ENCODE measurements at regions not wholly inside any gene's neighbourhood (a gene's known extent, or its start where the extent isn't known, plus 50 kb on each side); places are given as distances from the start of the nearest gene placed in this dataset.

- CTCF ChIA-PET (ENCODE audit: partially characterized antibody), result no interaction called here
- no peak overlapping the region for H3K4me3 Mint-ChIP-seq
- intact Hi-C loops (cut with micrococcal nuclease), result no loop called here
- Histone ChIP-seq H3K36me3 (ENCODE audit: insufficient read depth, low read length) (no peaks in the 10 kb centered on the region), H3K9me3 (ENCODE audit: control insufficient read depth in 1 of 2, low read length in 2 of 2) (no peaks in the 10 kb centered on the region), H3K4me3 (ENCODE audit: low read length in 2 of 2) (no peak overlapping the region), H3K27me3 (ENCODE audit: insufficient read depth, low read length) (no peaks in the 10 kb centered on the region), H3K27ac (ENCODE audit: low read depth, low read length) (no peak overlapping the region), H3K4me1 (ENCODE audit: insufficient read depth, low read length) (no peaks in the 10 kb centered on the region)
- POLR2A ChIA-PET (ENCODE audit: partially characterized antibody), result no interaction called here
- no peak overlapping the region for H3K27ac Mint-ChIP-seq
- peaks cover 0 to 8% (median 0%) of the 10 kb centered on the region in 8 donors for H3K9me3 Mint-ChIP-seq
- no peaks in the 10 kb centered on the region for H3K36me3 Mint-ChIP-seq
- H3K4me1 Mint-ChIP-seq, result no peaks in the 10 kb centered on the region
- DNase-seq, result no peak
- H3K27me3 Mint-ChIP-seq, result peaks cover 4 to 6% of the 10 kb centered on the region in 2 donors
Observed at GRCh38 chr22:27080036-27080578, 422.7 kb downstream of the MIAT start.

DNA sequence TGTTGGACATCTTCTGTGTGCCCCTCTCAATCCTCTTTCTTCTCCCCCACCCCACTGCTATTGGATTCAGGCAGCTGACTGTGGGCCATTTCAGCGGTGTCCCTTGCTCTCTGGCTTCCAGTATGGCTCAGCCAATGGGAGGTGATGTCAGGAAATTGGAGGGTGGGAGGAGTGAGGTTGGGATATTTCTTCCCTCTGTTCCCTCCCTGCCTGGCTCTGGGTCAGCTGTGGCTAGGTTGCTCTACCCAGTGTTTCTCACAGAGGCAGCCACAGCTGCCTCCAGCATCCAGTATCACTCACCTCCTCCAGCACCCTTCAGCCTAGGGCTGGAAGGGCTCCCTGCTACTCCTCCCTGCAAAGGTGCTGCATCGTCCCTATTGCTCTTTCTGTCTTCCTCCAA lies 423.5 kb downstream of the MIAT start:
- Histone ChIP-seq H3K36me3 (ENCODE audit: insufficient read depth, low read length) (no peaks in the 10 kb centered on the region), H3K27me3 (ENCODE audit: insufficient read depth, low read length) (no peaks in the 10 kb centered on the region), H3K4me1 (ENCODE audit: insufficient read depth, low read length) (no peaks in the 10 kb centered on the region), H3K9me3 (ENCODE audit: control insufficient read depth in 1 of 2, low read length in 2 of 2) (no peaks in the 10 kb centered on the region), H3K4me3 (ENCODE audit: low read length in 2 of 2) (no peak overlapping the region), H3K27ac (ENCODE audit: low read depth, low read length) (no peak overlapping the region)
- no peak overlapping the region for H3K4me3 Mint-ChIP-seq
- H3K27me3 Mint-ChIP-seq, result peaks cover 10 to 11% of the 10 kb centered on the region in 2 donors
- H3K9me3 Mint-ChIP-seq, result peaks cover 0 to 8% (median 0%) of the 10 kb centered on the region in 8 donors
- intact Hi-C loops (cut with micrococcal nuclease), result no loop called here
- no peaks in the 10 kb centered on the region for H3K36me3 Mint-ChIP-seq
- POLR2A ChIA-PET (ENCODE audit: partially characterized antibody), result no interaction called here
- no peak for DNase-seq
- H3K27ac Mint-ChIP-seq, result no peak overlapping the region
- CTCF ChIA-PET (ENCODE audit: partially characterized antibody), result no interaction called here
- H3K4me1 Mint-ChIP-seq, result no peaks in the 10 kb centered on the region

DNA sequence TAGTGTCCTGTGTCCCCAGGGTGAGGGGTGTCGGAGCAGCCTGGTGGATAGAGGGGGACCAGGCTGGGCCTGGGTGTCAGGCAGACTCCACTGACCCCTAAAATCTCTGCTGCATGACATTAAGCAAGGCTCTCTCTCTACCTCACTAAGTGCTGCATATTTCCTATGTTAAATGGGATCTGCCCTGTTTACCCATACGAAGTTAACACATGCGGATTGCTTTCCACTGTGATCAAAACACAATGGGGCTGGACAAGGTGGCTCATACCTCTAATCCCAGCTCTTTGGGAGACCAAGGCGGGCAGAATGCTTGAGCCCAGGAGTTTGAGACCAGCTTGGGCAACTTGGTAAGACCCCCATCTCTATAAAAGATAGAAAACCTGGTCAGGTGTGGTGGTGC lies 426.2 kb downstream of the MIAT start:
- ChIA-PET CTCF (ENCODE audit: partially characterized antibody) (no interaction called here), POLR2A (ENCODE audit: partially characterized antibody) (no interaction called here)
- H3K4me1 ChIP-seq (ENCODE audit: insufficient read depth, low read length), result no peaks in the 10 kb centered on the region
- Mint-ChIP-seq H3K4me1 (no peaks in the 10 kb centered on the region), H3K27me3 (peaks cover 12 to 19% of the 10 kb centered on the region in 2 donors), H3K9me3 (peaks cover 0 to 12% (median 6%) of the 10 kb centered on the region in 8 donors), H3K36me3 (no peaks in the 10 kb centered on the region), H3K27ac (no peak overlapping the region), H3K4me3 (no peak overlapping the region)
- no peaks in the 10 kb centered on the region for H3K9me3 ChIP-seq (ENCODE audit: control insufficient read depth in 1 of 2, low read length in 2 of 2)
- no peak for DNase-seq
- no peak overlapping the region for H3K27ac ChIP-seq (ENCODE audit: low read depth, low read length)
- no peaks in the 10 kb centered on the region for H3K36me3 ChIP-seq (ENCODE audit: insufficient read depth, low read length)
- intact Hi-C loops (cut with micrococcal nuclease), result no loop called here
- no peaks in the 10 kb centered on the region for H3K27me3 ChIP-seq (ENCODE audit: insufficient read depth, low read length)
- no peak overlapping the region for H3K4me3 ChIP-seq (ENCODE audit: low read length in 2 of 2)

DNA sequence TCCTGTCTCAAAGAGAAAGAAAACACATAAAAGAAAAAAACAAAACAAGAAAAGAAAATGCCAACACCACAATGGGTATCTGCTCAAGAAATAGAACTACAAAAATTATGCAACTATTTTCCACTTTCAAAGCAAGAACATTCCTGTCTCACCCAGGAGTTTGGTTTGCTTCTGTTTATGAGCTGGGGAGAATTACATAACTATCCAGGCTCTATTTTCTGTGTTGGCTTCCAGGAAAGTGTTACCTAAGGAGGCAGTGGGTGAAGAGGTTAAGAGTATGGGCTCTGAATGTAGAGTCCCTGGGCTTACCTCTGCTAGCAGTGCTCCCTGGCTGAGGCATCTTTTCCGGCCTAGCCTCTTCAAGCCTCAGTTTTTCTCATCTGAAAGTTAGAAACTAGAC lies 426.7 kb downstream of the MIAT start:
- Histone ChIP-seq H3K27me3 (ENCODE audit: insufficient read depth, low read length) (no peaks in the 10 kb centered on the region), H3K36me3 (ENCODE audit: insufficient read depth, low read length) (no peaks in the 10 kb centered on the region), H3K9me3 (ENCODE audit: control insufficient read depth in 1 of 2, low read length in 2 of 2) (no peaks in the 10 kb centered on the region), H3K4me3 (ENCODE audit: low read length in 2 of 2) (no peak overlapping the region), H3K4me1 (ENCODE audit: insufficient read depth, low read length) (no peaks in the 10 kb centered on the region), H3K27ac (ENCODE audit: low read depth, low read length) (no peak overlapping the region)
- ChIA-PET CTCF (ENCODE audit: partially characterized antibody) (no interaction called here), POLR2A (ENCODE audit: partially characterized antibody) (no interaction called here)
- Mint-ChIP-seq H3K27me3 (peaks cover 12 to 19% of the 10 kb centered on the region in 2 donors), H3K9me3 (peaks cover 0 to 12% (median 7%) of the 10 kb centered on the region in 8 donors), H3K36me3 (no peaks in the 10 kb centered on the region), H3K27ac (no peak overlapping the region), H3K4me1 (no peaks in the 10 kb centered on the region), H3K4me3 (no peak overlapping the region)
- intact Hi-C loops (cut with micrococcal nuclease), result no loop called here
- DNase-seq, result no peak

DNA sequence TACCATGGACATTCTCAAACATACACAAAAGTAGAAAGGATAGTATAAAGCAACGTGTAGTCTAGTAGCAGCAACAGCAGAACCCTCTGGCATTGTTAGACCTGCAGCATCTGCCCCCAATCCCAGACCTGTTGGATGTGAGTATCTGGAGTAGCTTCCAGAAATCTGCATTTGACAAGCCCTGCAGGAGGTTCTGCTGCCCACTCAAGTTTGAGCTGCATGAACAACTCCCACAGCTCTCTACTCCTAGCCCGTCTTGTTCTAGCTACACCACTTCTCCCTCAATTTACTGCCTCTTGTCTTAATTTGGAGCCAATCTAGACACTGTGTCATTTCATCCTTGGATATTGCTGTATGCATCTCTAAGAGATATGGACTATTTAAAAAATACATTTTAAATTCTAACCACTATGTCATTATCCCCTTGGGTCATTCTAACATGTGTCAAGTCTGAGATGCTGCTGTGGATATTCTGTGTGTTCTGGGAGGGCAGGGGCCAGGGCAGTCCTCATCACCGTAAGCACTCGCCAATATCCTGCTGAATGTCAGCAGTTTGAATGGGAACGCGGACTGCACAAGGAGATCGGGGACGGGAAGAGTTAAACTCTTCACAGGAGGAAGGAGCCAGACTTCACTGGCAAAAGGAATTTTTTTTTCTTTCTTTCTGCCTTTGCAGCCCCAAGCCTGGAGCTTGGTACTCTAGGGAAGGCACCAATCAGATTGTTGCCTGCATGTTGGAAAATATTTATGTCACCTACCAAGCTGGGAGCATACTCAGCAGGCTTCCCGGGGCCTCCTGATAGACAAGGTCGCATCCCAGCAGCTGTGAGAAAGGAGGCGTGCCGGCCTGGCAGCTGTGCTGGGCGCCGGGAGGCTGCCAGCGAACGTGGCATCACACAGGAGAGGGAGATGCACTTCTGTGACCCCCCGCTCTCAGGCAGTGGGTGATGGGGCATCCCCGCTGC lies 429.0 kb downstream of the MIAT start:
- H3K4me3 ChIP-seq (ENCODE audit: low read length in 2 of 2), result no peak overlapping the region
- H3K36me3 Mint-ChIP-seq, result no peaks in the 10 kb centered on the region
- no peak overlapping the region for H3K27ac ChIP-seq (ENCODE audit: low read depth, low read length)
- no peaks in the 10 kb centered on the region for H3K9me3 ChIP-seq (ENCODE audit: control insufficient read depth in 1 of 2, low read length in 2 of 2)
- no peaks in the 10 kb centered on the region for H3K27me3 ChIP-seq (ENCODE audit: insufficient read depth, low read length)
- no peak overlapping the region for H3K4me3 Mint-ChIP-seq
- DNase-seq, result no peak
- no peak overlapping the region for H3K27ac Mint-ChIP-seq
- H3K4me1 Mint-ChIP-seq, result no peaks in the 10 kb centered on the region
- peaks cover 12 to 19% of the 10 kb centered on the region in 2 donors for H3K27me3 Mint-ChIP-seq
- no peaks in the 10 kb centered on the region for H3K4me1 ChIP-seq (ENCODE audit: insufficient read depth, low read length)
- H3K9me3 Mint-ChIP-seq, result peaks cover 0 to 12% (median 7%) of the 10 kb centered on the region in 8 donors
- intact Hi-C loops (cut with micrococcal nuclease), result no loop called here
- ChIA-PET CTCF (ENCODE audit: partially characterized antibody) (no interaction called here), POLR2A (ENCODE audit: partially characterized antibody) (no interaction called here)
- H3K36me3 ChIP-seq (ENCODE audit: insufficient read depth, low read length), result no peaks in the 10 kb centered on the region

DNA sequence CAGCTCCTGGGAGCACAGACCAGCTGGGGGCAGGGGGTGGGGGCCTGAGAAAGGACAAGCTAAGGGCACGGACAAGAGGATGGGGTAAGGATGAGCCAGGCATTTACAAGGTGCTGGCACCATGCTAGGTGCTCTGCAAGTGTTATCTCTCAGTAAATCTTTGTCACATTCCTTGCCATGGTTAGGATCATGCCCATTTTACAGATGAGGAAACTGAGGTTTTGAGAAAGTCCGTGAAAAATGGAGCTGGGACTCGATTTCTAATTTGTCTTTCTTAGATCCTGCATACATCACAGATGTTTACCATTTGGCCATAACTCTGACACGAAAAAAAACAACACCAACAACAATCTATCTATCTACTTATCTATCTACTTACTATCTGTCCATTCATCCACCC lies 429.7 kb downstream of the MIAT start:
- POLR2A ChIA-PET (ENCODE audit: partially characterized antibody), result no interaction called here
- Mint-ChIP-seq H3K9me3 (peaks cover 0 to 12% (median 7%) of the 10 kb centered on the region in 8 donors), H3K27ac (no peak overlapping the region), H3K36me3 (no peaks in the 10 kb centered on the region), H3K4me1 (no peaks in the 10 kb centered on the region), H3K27me3 (peaks cover 12 to 18% of the 10 kb centered on the region in 2 donors), H3K4me3 (no peak overlapping the region)
- CTCF ChIA-PET (ENCODE audit: partially characterized antibody), result no interaction called here
- Histone ChIP-seq H3K27me3 (ENCODE audit: insufficient read depth, low read length) (no peaks in the 10 kb centered on the region), H3K9me3 (ENCODE audit: control insufficient read depth in 1 of 2, low read length in 2 of 2) (no peaks in the 10 kb centered on the region), H3K36me3 (ENCODE audit: insufficient read depth, low read length) (no peaks in the 10 kb centered on the region), H3K4me3 (ENCODE audit: low read length in 2 of 2) (no peak overlapping the region), H3K4me1 (ENCODE audit: insufficient read depth, low read length) (no peaks in the 10 kb centered on the region), H3K27ac (ENCODE audit: low read depth, low read length) (no peak overlapping the region)
- intact Hi-C loops (cut with micrococcal nuclease), result no loop called here
- no peak for DNase-seq

DNA sequence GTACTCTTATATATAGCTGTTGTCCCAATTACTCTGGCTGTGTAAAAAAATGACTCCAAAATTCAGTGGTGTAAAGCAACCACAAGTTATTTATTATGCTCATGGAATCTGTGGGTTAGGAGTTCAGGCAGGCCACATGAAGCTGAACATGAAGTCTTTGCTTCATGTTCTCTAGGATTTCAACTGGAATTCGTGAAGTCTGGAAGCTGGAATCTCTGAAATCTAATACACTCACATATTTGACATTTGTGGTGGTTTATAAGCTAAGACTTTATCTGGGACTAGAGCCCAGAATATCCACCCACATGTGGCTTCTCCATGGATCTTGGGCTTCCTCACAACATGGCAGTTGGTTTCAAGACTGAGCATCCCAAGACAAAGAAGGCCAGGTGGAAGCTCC lies 430.6 kb downstream of the MIAT start:
- Mint-ChIP-seq H3K4me1 (no peaks in the 10 kb centered on the region), H3K27me3 (peaks cover 12 to 18% of the 10 kb centered on the region in 2 donors), H3K27ac (no peak overlapping the region), H3K36me3 (no peaks in the 10 kb centered on the region), H3K4me3 (no peak overlapping the region), H3K9me3 (peaks cover 0 to 12% (median 7%) of the 10 kb centered on the region in 8 donors)
- Histone ChIP-seq H3K4me1 (ENCODE audit: insufficient read depth, low read length) (no peaks in the 10 kb centered on the region), H3K27me3 (ENCODE audit: insufficient read depth, low read length) (no peaks in the 10 kb centered on the region), H3K27ac (ENCODE audit: low read depth, low read length) (no peak overlapping the region), H3K4me3 (ENCODE audit: low read length in 2 of 2) (no peak overlapping the region), H3K36me3 (ENCODE audit: insufficient read depth, low read length) (no peaks in the 10 kb centered on the region), H3K9me3 (ENCODE audit: control insufficient read depth in 1 of 2, low read length in 2 of 2) (no peaks in the 10 kb centered on the region)
- no peak for DNase-seq
- POLR2A ChIA-PET (ENCODE audit: partially characterized antibody), result no interaction called here
- intact Hi-C loops (cut with micrococcal nuclease), result no loop called here
- CTCF ChIA-PET (ENCODE audit: partially characterized antibody), result no interaction called here

All from CD4-positive, alpha-beta memory T cell (primary cell).